Right atrium auricular region (tissue), 2 donors: ENCODE measurements at regions not wholly inside any gene's neighbourhood (a gene's known extent, or its start where the extent isn't known, plus 50 kb on each side); places are given as distances from the start of the nearest gene placed in this dataset.

Experiments
- DNase-seq: peaks from one replicate; pipeline ENCODE4 v3.0.0-alpha.2; 2019; ENCODE audit warnings: low spot score
- H3K27ac ChIP-seq, 2 donors: fragments of 200-600 bp; sonication (generic); 1 replicate in 1 of 2; 2 replicates in 1 of 2; pipeline ENCODE4 v1.5.1; 2016 to 2019
- H3K27me3 ChIP-seq, 2 donors: fragments of 200-600 bp; sonication (generic); one replicate each; pipeline versions ENCODE4 v1.5.1 to v1.6.0; 2017 to 2019
- H3K36me3 ChIP-seq: fragments of 200-600 bp; sonication (generic); one replicate; pipeline ENCODE4 v1.5.1; 2016
- H3K4me1 ChIP-seq, 2 donors: fragments of 200-600 bp; sonication (generic); one replicate each; pipeline versions ENCODE4 v1.5.1 to v1.6.0; 2017 to 2019
- H3K4me3 ChIP-seq, 2 donors: fragments of 200-600 bp; sonication (generic); 1 replicate in 1 of 2; 2 replicates in 1 of 2; pipeline ENCODE4 v1.5.1; 2017 to 2019; ENCODE audit warnings: mild to moderate bottlenecking in 1 of 2, moderate library complexity in 1 of 2
- H3K9me3 ChIP-seq, 2 donors: fragments of 200-600 bp; sonication (generic); one replicate each; pipeline ENCODE4 v1.5.1; 2019
- CTCF ChIP-seq, 2 donors: fragments of 200-600 bp; sonication (generic); IDR thresholded peaks; one replicate each; pipeline ENCODE4 v1.5.1; 2019; ENCODE audit warnings: antibody characterized with exemption in 2 of 2

GRCh38 chr2:226376516-226377180, 423.0 kb downstream of the IRS1 start:
- no peaks in the 10 kb centered on the region for H3K9me3 ChIP-seq
- no peak for DNase-seq
- no peaks in the 10 kb centered on the region for H3K36me3 ChIP-seq
- H3K27ac ChIP-seq = no peak overlapping the region
- no peak overlapping the region for H3K4me3 ChIP-seq
- no peaks in the 10 kb centered on the region for H3K4me1 ChIP-seq
- H3K27me3 ChIP-seq = no peaks in the 10 kb centered on the region
- TF ChIP-seq CTCF (IDR thresholded peaks at IDR 0.05) = no peak

DNA sequence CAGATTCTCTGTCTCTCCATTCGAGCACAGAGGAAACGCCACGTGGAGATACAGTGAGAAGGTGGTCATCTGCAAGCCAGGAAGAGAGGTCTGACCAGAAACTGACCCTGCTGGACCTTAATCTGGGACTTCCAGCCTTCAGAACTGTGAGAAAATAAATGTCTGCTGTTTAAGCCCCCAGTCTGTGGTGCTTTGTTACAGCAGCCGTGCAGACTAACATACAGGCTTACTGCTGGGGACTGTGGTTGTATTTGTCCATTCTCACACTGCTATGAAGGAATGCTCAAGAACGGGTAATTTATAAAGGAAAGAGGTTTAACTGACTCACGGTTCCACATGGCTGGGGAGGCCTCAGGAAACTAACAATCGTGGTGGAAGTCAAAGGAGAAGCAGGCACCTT, 432.7 kb downstream of the IRS1 start:
- H3K4me1 ChIP-seq = no peaks in the 10 kb centered on the region
- no peaks in the 10 kb centered on the region for H3K9me3 ChIP-seq
- no peaks in the 10 kb centered on the region for H3K36me3 ChIP-seq
- no peak for DNase-seq
- no peak overlapping the region for H3K27ac ChIP-seq
- no peak for TF ChIP-seq CTCF (IDR thresholded peaks at IDR 0.05)
- H3K4me3 ChIP-seq = no peak overlapping the region
- no peaks in the 10 kb centered on the region for H3K27me3 ChIP-seq

- Histone ChIP-seq H3K4me1 (no peaks in the 10 kb centered on the region), H3K27me3 (no peaks in the 10 kb centered on the region), H3K36me3 (no peaks in the 10 kb centered on the region), H3K9me3 (no peaks in the 10 kb centered on the region), H3K4me3 (no peak overlapping the region), H3K27ac (no peak overlapping the region)
- TF ChIP-seq CTCF (IDR thresholded peaks at IDR 0.05) = no peak
- DNase-seq = no peak
Observed at GRCh38 chr2:226364217-226364616, 435.4 kb downstream of the IRS1 start.

- Histone ChIP-seq H3K27ac (no peak overlapping the region), H3K9me3 (no peaks in the 10 kb centered on the region), H3K4me3 (no peak overlapping the region), H3K27me3 (no peaks in the 10 kb centered on the region), H3K36me3 (no peaks in the 10 kb centered on the region), H3K4me1 (no peaks in the 10 kb centered on the region)
- no peak for TF ChIP-seq CTCF (IDR thresholded peaks at IDR 0.05)
- DNase-seq = no peak
Observed at GRCh38 chr2:226362980-226363379, 436.6 kb downstream of the IRS1 start.

DNA sequence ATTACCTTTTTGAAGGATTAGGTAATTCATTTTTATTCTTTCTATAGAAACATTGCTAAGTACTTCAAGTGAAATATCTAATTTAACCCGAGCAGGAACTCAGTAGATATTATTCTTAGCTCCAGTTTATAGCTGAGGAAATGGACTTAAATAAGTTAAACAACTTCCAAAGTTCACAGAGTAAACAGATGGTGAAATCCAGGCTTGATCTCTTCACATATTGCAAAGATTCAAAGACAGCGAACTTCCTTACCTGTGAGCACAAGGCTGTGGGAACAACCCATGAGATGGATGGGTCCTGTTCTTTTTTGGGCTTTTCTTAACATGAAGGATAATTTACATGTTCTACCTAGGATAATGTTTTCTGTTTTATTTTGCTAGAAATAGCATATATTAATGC, 439.0 kb downstream of the IRS1 start:
- Histone ChIP-seq H3K4me1 (no peaks in the 10 kb centered on the region), H3K36me3 (no peaks in the 10 kb centered on the region)
- TF ChIP-seq CTCF (IDR thresholded peaks at IDR 0.05) = no peak

DNA sequence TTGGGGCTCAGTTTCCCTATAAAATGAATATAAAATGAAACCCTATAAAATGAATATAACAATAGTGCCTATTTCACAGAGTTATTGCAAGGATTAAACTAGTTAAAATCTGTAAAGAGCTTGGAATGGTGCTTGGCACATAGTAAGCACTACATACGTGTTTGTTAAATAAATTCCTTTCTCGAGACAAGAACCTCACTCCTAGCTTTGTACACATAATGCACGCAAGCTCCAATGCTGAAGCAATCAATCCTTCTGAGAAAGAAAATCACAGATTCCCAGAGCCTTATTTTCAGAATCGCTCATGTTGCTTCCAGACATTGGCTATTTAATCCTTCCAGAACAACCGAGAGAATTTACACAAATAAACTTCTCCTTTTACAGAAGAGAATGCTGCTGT, 440.9 kb downstream of the IRS1 start:
- no peak for TF ChIP-seq CTCF (IDR thresholded peaks at IDR 0.05)
- Histone ChIP-seq H3K27me3 (no peaks in the 10 kb centered on the region), H3K4me1 (no peaks in the 10 kb centered on the region), H3K9me3 (no peaks in the 10 kb centered on the region), H3K4me3 (no peak overlapping the region), H3K36me3 (no peaks in the 10 kb centered on the region), H3K27ac (no peak overlapping the region)
- no peak for DNase-seq

More for the DNA sequence above, 439.0 kb downstream of the IRS1 start:
- no peaks in the 10 kb centered on the region for H3K27me3 ChIP-seq
- DNase-seq = no peak
- H3K9me3 ChIP-seq = no peaks in the 10 kb centered on the region
- no peak overlapping the region for H3K27ac ChIP-seq
- H3K4me3 ChIP-seq = no peak overlapping the region
